Naive B cell (primary cell): ENCODE measurements at regions not wholly inside any gene's neighbourhood (a gene's known extent, or its start where the extent isn't known, plus 50 kb on each side); places are given as distances from the start of the nearest gene placed in this dataset.

Experiments used
- ATAC-seq, 2 donors: fragments of 150-1000 bp; cut with Tn5 transposase; 2 replicates each; pipeline ENCODE4 v1.10.0; 2021; ENCODE audit warnings: low read depth in 2 of 2, mild to moderate bottlenecking in 2 of 2, moderate library complexity in 2 of 2
- DNase-seq: peaks from one replicate; pipeline ENCODE4 v3.0.0; 2022
- H3K27ac Mint-ChIP-seq, 6 donors: one replicate each; pipeline ENCODE4 v1.8.0; 2020 to 2022; ENCODE audit warnings: mild to moderate bottlenecking in 6 of 6, mixed read lengths in 6 of 6, moderate library complexity in 5 of 6, inconsistent platforms in 2 of 6
- H3K27me3 Mint-ChIP-seq, 3 donors: one replicate each; pipeline ENCODE4 v1.8.0; 2021 to 2022; ENCODE audit warnings: mixed read lengths in 3 of 3, mild to moderate bottlenecking in 1 of 3
- H3K36me3 Mint-ChIP-seq, 2 donors: one replicate each; pipeline ENCODE4 v1.8.0; 2020 to 2022; ENCODE audit warnings: mixed read lengths in 2 of 2, inconsistent platforms in 1 of 2, mild to moderate bottlenecking in 1 of 2
- H3K4me1 Mint-ChIP-seq, 3 donors: one replicate each; pipeline ENCODE4 v1.8.0; 2020 to 2022; ENCODE audit warnings: mixed read lengths in 3 of 3, inconsistent platforms in 1 of 3, mild to moderate bottlenecking in 1 of 3, moderate library complexity in 1 of 3
- H3K4me3 Mint-ChIP-seq, 8 donors: one replicate each; pipeline ENCODE4 v1.8.0; 2020 to 2022; ENCODE audit warnings: mild to moderate bottlenecking in 8 of 8, mixed read lengths in 8 of 8, moderate library complexity in 8 of 8, inconsistent platforms in 2 of 8
- H3K9me3 Mint-ChIP-seq, 7 donors: one replicate each; pipeline ENCODE4 v1.8.0; 2020 to 2022; ENCODE audit warnings: mixed read lengths in 7 of 7, mild to moderate bottlenecking in 5 of 7, inconsistent platforms in 2 of 7, moderate library complexity in 1 of 7

DNA sequence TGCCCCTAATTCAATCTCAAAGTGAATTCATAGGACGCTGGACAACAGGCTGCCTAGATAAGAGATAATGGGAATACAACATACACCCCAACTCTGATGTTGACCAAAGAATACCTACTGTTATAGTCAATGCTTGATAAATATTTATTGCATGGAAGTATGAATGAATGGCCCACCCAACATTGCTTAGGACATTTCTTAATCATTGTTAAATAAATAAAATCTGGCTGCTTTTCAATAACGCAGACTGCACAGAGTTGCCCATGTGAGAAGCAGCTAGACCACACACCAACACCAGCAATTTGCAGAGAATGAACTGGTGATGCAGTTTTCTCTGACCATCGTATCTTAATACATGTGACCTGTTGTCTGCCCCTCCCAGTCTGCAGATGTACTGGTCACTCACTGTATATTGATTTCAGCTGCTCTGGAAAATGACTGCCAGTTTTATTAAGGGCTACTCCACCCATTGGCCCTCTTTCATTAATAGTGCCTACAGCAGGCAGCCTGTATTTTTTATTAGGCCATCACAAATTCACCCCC lies 236.2 kb upstream of the WWC1 start:
- Mint-ChIP-seq H3K4me1 (no peaks in the 10 kb centered on the region), H3K4me3 (no peak overlapping the region), H3K27me3 (no peaks in the 10 kb centered on the region), H3K9me3 (peaks cover 0 to 18% (median 5%) of the 10 kb centered on the region in 7 donors), H3K27ac (no peak overlapping the region), H3K36me3 (no peaks in the 10 kb centered on the region)
- ATAC-seq (no peak), DNase-seq (no peak)

- peaks cover 0 to 18% (median 5%) of the 10 kb centered on the region in 7 donors for H3K9me3 Mint-ChIP-seq
- no peak overlapping the region for H3K27ac Mint-ChIP-seq
- no peak for DNase-seq
- no peaks in the 10 kb centered on the region for H3K4me1 Mint-ChIP-seq
- no peak for ATAC-seq
- no peak overlapping the region for H3K4me3 Mint-ChIP-seq
- H3K27me3 Mint-ChIP-seq: no peaks in the 10 kb centered on the region
- no peaks in the 10 kb centered on the region for H3K36me3 Mint-ChIP-seq
Observed at GRCh38 chr5:168055961-168056360, 235.5 kb upstream of the WWC1 start.

DNA sequence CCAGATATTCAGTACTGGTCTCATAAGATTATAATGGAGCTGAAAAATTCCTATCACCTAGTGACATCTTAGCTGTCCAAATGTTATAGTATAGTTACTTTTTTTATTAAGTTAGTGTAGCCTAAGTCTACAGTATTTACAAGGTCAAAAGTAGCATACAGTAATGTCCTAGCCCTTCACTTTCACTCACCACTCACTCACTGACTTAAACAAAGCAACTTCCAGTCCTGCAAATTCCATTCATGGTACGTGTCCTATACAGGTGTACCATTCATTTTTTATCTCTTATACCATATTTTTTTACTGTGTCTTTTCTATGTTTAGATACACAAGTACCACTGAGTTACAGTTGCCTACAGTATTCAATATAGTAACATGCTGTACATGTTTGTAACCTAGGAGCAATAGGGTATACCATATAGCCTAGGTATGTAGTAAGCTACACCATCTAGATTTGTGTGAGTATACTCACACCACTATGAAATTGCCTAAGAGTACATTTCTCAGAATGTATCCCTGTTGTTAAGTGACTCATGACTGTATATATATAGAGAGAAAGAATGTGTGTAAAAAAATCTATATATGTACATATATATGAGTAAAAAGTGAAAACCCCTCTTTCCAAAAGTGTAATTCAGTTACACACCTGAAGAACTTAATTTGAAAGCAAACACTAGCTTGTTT lies 234.8 kb upstream of the WWC1 start:
- DNase-seq (no peak), ATAC-seq (no peak)
- Mint-ChIP-seq H3K27me3 (no peaks in the 10 kb centered on the region), H3K27ac (no peak overlapping the region), H3K4me3 (no peak overlapping the region), H3K9me3 (peaks cover 0 to 18% (median 5%) of the 10 kb centered on the region in 7 donors), H3K4me1 (no peaks in the 10 kb centered on the region), H3K36me3 (no peaks in the 10 kb centered on the region)

- no peaks in the 10 kb centered on the region for H3K27me3 Mint-ChIP-seq
- H3K9me3 Mint-ChIP-seq: peaks cover 0 to 18% (median 5%) of the 10 kb centered on the region in 7 donors
- H3K4me1 Mint-ChIP-seq: no peaks in the 10 kb centered on the region
- no peaks in the 10 kb centered on the region for H3K36me3 Mint-ChIP-seq
- no peak for DNase-seq
- ATAC-seq: no peak
- H3K27ac Mint-ChIP-seq: no peak overlapping the region
- H3K4me3 Mint-ChIP-seq: no peak overlapping the region
Observed at GRCh38 chr5:168057905-168058304, 233.5 kb upstream of the WWC1 start.

DNA sequence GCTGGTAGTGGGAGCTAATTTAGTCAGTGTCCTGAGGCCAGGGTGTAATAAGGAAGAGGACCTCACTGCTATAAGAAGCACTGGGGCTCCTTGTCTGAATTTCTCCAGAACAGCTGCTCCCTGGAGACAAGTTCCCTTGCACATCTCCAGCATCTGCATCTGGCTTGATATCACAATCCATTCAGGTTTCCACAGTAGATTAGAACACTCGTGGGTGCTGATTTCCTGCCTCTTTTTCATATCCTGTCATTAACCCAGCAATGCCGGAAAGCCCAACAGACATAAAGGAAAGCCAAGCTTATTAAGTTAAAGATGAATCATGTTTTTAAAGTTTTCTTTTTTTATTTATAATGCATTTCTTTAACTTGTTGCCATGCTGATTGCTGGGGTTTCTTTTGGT lies 232.3 kb upstream of the WWC1 start:
- DNase-seq (no peak), ATAC-seq (no peak)
- H3K27ac Mint-ChIP-seq: no peak overlapping the region
- H3K9me3 Mint-ChIP-seq: peaks cover 0 to 18% (median 5%) of the 10 kb centered on the region in 7 donors
- no peaks in the 10 kb centered on the region for H3K4me1 Mint-ChIP-seq
- H3K27me3 Mint-ChIP-seq: no peaks in the 10 kb centered on the region
- no peaks in the 10 kb centered on the region for H3K36me3 Mint-ChIP-seq
- H3K4me3 Mint-ChIP-seq: no peak overlapping the region

- Mint-ChIP-seq H3K9me3 (peaks cover 0 to 15% (median 5%) of the 10 kb centered on the region in 7 donors), H3K27ac (no peak overlapping the region), H3K36me3 (no peaks in the 10 kb centered on the region), H3K4me1 (no peaks in the 10 kb centered on the region), H3K4me3 (no peak overlapping the region), H3K27me3 (no peaks in the 10 kb centered on the region)
- no peak for ATAC-seq
- DNase-seq: no peak
Observed at GRCh38 chr5:168062239-168062638, 229.2 kb upstream of the WWC1 start.

DNA sequence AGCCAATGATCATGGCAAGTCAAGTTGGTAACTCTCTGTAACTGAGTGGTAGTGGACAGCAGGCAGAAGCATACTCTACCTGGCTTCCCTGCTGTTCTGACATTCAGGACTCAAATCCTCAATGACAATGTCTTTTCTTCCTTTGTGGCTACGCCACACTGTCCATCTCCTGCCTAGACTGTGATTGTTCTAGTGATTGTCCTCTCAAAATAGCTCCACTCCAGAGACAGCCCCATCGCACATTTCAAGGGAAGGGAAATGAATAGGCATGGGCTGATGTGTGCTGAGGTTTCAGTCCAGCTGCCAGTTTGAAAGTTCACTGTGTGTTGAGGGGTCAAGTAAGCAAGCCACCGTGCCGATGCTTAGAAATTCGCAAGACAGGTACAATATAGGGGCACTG lies 227.0 kb upstream of the WWC1 start:
- H3K4me1 Mint-ChIP-seq: no peaks in the 10 kb centered on the region
- no peaks in the 10 kb centered on the region for H3K36me3 Mint-ChIP-seq
- no peak for ATAC-seq

DNA sequence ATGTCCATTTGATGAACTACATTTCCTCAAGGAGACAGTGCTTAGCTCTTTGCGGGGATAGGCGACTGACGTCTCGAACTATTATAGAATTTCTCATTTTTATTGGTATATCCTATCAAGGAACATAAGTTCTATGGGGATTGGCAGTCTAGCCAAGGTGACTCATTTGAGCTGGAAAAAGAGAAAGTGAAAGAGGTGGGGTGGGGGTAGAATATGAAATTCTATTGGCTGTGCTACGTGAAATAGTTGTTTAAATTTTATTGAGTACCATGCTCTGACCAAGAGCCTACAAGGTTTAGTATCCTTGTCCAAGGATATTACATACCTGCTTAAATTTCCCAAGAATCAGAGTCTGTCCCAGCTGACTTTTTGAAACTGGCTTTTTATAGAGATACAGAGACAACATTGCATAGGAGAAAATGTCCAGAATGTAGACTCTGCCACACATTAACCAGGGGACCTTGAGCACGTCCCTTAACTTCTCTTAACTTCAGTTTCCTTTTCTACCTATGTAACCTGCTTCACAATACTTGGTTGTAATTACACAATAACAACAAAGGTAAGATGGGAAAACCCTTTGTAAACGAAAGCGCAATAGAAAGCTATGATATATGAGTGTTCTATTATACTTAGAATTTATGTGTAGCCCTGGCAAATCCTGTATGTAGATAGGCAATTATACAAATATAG lies 226.4 kb upstream of the WWC1 start:
- Mint-ChIP-seq H3K4me3 (no peak overlapping the region), H3K36me3 (no peaks in the 10 kb centered on the region), H3K4me1 (no peaks in the 10 kb centered on the region), H3K27me3 (no peaks in the 10 kb centered on the region), H3K27ac (no peak overlapping the region), H3K9me3 (no peaks in the 10 kb centered on the region)
- ATAC-seq (no peak), DNase-seq (no peak)

More for the DNA sequence above, 227.0 kb upstream of the WWC1 start:
- H3K27ac Mint-ChIP-seq: no peak overlapping the region
- H3K9me3 Mint-ChIP-seq: no peaks in the 10 kb centered on the region
- no peaks in the 10 kb centered on the region for H3K27me3 Mint-ChIP-seq
- no peak for DNase-seq
- H3K4me3 Mint-ChIP-seq: no peak overlapping the region

DNA sequence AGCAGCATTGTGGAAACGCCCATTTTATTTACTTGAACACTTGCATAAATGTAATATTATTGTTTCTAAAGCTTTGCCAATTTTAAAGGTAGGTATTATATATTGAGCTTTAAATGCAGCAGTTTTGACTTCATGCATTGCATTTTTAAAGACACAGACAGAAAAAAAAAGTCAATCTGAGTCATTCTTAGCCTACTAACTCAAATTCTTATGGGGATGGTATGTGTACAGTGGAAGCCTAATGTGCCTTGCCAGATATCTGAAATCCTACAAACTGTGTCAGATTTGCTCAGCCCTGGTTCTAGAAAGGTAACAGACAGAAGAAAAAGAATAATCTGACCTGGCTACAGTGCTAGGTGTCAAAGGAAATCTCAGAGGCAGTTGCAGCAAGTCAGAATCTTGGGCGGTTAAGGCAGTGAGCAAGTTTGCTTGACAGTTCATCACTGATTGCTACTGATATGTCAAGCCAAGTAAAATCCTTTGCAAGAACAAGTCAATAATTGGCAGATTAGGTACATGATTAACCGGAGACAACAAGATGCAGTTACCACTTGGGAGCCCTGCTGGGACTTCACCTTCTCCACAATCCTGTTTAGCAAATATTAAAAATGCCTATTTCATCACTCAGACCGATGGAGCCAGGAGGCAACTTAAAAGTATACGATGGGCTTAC lies 224.8 kb upstream of the WWC1 start:
- H3K27me3 Mint-ChIP-seq: no peaks in the 10 kb centered on the region

DNA sequence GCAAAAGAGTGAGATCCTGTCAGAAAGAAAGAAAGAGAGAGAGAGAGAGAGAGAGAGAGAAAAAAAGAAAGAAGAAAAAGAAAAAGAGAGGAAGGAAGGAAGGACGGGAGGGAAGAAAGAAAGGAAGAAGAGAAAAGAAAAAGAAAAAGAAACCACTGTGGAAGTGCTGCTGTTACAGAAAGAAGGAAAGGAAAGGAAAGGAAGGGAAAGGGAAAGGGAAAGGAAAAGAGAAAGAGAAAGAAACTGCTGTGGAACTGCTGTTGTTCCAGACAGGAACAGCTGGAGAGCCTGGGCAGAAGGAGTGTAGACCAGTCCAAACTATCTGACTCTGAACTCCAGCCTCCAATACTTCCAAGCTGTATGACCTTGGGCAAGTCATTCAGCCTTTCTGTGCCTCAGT lies 220.7 kb upstream of the WWC1 start:
- no peak for ATAC-seq
- Mint-ChIP-seq H3K4me1 (peaks cover 0 to 4% (median 0%) of the 10 kb centered on the region in 3 donors), H3K9me3 (peaks cover 0 to 4% (median 2%) of the 10 kb centered on the region in 7 donors), H3K27ac (no peak overlapping the region), H3K36me3 (no peaks in the 10 kb centered on the region), H3K4me3 (no peak overlapping the region), H3K27me3 (no peaks in the 10 kb centered on the region)
- DNase-seq: no peak

More for the DNA sequence above, 224.8 kb upstream of the WWC1 start:
- DNase-seq: no peak
- no peak overlapping the region for H3K4me3 Mint-ChIP-seq
- H3K36me3 Mint-ChIP-seq: no peaks in the 10 kb centered on the region
- no peaks in the 10 kb centered on the region for H3K9me3 Mint-ChIP-seq
- ATAC-seq: no peak
- no peaks in the 10 kb centered on the region for H3K4me1 Mint-ChIP-seq
- no peak overlapping the region for H3K27ac Mint-ChIP-seq

DNA sequence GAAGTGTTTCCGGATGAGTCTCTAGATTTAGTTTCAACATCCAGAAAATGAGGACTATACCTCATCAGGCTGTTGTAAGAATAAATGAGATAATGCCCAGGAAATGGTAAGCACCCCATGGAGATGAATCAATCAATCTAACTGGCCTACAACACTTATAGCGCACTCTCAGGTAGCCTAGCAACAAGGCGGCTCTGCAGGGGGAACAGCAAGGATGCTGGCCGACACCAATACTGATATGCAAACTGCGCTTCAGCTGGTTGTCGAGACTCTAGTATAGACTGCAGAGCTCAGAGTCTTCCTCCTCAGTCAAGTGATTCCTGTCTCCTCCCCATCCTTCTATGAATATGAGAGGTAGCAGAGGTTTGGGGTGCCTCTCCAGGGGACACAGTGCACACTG lies 218.8 kb upstream of the WWC1 start:
- no peak for ATAC-seq
- H3K27me3 Mint-ChIP-seq: no peaks in the 10 kb centered on the region
- H3K4me1 Mint-ChIP-seq: peaks cover 0 to 4% (median 0%) of the 10 kb centered on the region in 3 donors
- no peak for DNase-seq
- H3K27ac Mint-ChIP-seq: no peak overlapping the region
- H3K36me3 Mint-ChIP-seq: no peaks in the 10 kb centered on the region
- peaks cover 0 to 4% (median 2%) of the 10 kb centered on the region in 7 donors for H3K9me3 Mint-ChIP-seq
- no peak overlapping the region for H3K4me3 Mint-ChIP-seq

DNA sequence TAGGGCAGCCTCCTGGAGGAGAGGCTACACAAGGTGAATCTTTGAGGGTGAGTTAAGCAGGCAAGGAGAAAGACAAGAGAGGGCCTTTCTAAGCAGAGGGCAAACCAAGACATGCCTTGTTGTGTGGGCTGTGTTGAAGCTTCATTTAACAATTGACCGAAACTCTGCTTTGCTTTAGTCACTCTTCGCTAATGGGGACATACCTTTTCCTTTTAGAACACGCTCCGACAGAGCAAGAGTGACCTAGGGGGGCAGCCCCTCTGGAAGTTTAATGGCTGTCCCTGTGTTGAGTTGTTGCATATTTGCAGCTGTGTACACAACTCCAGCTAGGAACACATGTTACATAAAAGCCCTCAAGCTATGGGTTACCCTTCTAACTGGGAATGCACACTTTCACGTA lies 218.1 kb upstream of the WWC1 start:
- no peak overlapping the region for H3K4me3 Mint-ChIP-seq
- H3K27me3 Mint-ChIP-seq: no peaks in the 10 kb centered on the region
- peaks cover 0 to 4% (median 2%) of the 10 kb centered on the region in 7 donors for H3K9me3 Mint-ChIP-seq
- no peak overlapping the region for H3K27ac Mint-ChIP-seq
- no peak for ATAC-seq
- H3K36me3 Mint-ChIP-seq: no peaks in the 10 kb centered on the region
- peaks cover 0 to 4% (median 0%) of the 10 kb centered on the region in 3 donors for H3K4me1 Mint-ChIP-seq
- no peak for DNase-seq

DNA sequence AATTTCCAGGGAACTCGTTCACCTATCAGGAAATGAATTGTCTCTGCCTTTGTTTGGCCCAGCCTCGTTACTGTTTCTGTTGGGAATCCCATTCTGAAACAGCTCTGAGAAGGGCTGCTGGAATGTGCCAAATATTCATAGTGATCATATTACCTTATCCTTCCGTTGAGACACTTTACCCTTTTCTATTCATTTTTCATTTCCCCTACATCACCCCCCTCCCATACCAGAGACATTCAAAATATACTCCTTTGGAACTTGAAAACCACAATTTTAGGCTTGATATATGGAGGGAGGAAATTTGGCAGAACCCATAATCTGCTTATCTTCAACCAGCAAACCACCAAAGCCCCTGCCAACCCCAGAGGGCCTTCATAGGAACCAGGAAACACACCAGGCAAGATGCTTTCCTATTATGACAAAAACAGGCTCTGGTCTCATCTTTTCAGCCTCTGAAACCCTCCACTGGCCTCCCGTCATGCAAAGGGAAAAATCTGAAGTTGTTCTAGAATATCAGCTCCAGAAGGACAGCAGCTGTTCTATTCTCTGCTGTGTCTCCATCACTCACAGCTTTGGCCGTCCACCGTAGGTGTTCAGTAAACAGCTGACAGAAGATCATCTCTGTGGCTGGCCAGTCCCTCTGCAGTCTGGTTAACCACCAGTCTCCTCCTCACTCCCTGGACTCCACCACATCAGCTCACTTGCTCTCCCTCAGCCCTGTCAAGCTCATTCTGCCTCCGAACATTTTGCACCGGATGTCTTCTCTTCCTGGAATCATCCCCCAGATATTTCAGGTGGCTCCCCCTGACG lies 217.2 kb upstream of the WWC1 start:
- Mint-ChIP-seq H3K27ac (peak overlapping the region in 1 of 6 donors; percentile 80), H3K27me3 (no peaks in the 10 kb centered on the region), H3K4me3 (no peak overlapping the region), H3K36me3 (no peaks in the 10 kb centered on the region), H3K9me3 (peaks cover 0 to 4% (median 2%) of the 10 kb centered on the region in 7 donors), H3K4me1 (peaks cover 0 to 4% (median 0%) of the 10 kb centered on the region in 3 donors)
- no peak for DNase-seq
- no peak for ATAC-seq
